ENCODE measurements at regions not wholly inside any gene's neighbourhood (a gene's known extent, or its start where the extent isn't known, plus 50 kb on each side); places are given as distances from the start of the nearest gene placed in this dataset.

DNA sequence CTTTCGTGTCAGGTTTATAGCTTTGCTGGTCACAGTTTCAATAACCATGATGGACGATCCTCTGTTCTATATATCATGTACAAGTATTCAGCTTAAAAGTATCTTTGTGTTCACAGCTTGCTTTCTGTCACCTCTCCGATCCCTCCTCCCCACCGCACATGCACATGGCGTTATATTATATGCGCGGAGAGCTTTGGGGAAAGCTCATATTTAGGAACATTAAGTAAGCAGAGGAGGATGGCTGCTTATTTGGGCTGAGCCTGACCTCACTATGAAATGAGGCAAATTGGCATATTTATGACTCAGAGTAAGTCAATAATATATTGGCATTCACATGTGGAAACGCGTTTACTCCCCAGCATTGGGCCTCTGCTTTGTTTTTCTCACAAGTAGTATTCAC, 360.5 kb downstream of the HLX start:
- no peak overlapping the region for H3K4me3 ChIP-seq (ENCODE audit: low read depth, low read length)
- no peaks in the 10 kb centered on the region for H3K27me3 ChIP-seq (ENCODE audit: control insufficient read depth, insufficient read depth, low read length)
- TF ChIP-seq, protein P1, sequence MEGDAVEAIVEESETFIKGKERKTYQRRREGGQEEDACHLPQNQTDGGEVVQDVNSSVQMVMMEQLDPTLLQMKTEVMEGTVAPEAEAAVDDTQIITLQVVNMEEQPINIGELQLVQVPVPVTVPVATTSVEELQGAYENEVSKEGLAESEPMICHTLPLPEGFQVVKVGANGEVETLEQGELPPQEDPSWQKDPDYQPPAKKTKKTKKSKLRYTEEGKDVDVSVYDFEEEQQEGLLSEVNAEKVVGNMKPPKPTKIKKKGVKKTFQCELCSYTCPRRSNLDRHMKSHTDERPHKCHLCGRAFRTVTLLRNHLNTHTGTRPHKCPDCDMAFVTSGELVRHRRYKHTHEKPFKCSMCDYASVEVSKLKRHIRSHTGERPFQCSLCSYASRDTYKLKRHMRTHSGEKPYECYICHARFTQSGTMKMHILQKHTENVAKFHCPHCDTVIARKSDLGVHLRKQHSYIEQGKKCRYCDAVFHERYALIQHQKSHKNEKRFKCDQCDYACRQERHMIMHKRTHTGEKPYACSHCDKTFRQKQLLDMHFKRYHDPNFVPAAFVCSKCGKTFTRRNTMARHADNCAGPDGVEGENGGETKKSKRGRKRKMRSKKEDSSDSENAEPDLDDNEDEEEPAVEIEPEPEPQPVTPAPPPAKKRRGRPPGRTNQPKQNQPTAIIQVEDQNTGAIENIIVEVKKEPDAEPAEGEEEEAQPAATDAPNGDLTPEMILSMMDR (IDR thresholded peaks at IDR 0.05; ENCODE audit: insufficient read depth, low read depth, low read length) = no peak
- no peaks in the 10 kb centered on the region for H3K36me3 ChIP-seq (ENCODE audit: control insufficient read depth, insufficient read depth, low read length)
- ChIA-PET CTCF (interaction anchor here (0.7 to 1.4 kb wide), 2 partner anchors 12 to 218 kb away, joined by 3 read pairs; no protein-coding TSS in a partner anchor), POLR2A (no interaction called here)
- DNase-seq (ENCODE audit: low read depth) = no peak

DNA sequence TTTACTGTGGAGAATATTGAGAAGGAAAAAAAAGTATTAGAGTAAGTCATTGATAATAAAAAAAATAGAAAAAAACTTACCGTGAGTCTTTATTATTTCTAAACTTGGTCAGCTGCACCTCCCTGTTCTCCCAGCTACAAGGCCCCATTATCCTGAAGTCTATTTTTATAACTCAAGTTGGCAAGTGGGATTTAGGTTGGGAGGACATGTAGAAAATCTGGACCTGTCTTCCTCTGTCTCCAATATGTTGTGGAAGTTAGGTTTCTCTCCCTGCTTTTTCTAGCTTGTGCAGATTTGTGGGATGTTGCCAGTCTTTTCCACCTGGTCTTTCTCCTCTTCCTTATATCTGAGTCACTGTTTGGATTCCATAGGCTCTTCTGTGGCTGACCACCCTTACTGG, 361.4 kb downstream of the HLX start:
- Histone ChIP-seq H3K36me3 (ENCODE audit: control insufficient read depth, insufficient read depth, low read length) (no peaks in the 10 kb centered on the region), H3K27me3 (ENCODE audit: control insufficient read depth, insufficient read depth, low read length) (no peaks in the 10 kb centered on the region), H3K4me3 (ENCODE audit: low read depth, low read length) (no peak overlapping the region)
- TF ChIP-seq, protein P1 (IDR thresholded peaks at IDR 0.05; ENCODE audit: insufficient read depth, low read depth, low read length) = no peak
- DNase-seq (ENCODE audit: low read depth) = no peak
- POLR2A ChIA-PET = no interaction called here
- CTCF ChIA-PET = no interaction called here

DNA sequence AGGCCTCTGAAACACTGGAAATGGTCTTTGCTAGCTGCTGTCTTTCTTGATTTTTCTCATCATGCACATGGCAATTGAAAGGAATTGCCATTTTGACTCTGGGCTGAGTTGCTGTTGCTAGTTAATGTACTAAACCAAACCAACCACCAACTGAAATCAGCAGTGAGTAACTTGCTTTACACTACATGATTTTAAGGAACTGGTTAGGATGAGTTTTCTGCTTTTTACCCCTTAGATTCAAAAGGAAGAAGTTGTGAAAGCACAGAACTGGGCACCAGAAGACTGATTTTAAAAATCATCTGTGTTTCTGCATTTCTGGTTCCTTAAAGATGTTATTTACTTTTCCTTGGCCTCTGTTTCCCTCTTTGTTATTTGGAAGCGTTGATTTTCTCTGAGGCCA, 361.9 kb downstream of the HLX start:
- TF ChIP-seq, protein P1 (IDR thresholded peaks at IDR 0.05; ENCODE audit: insufficient read depth, low read depth, low read length) = no peak
- POLR2A ChIA-PET = no interaction called here
- no peak overlapping the region for H3K4me3 ChIP-seq (ENCODE audit: low read depth, low read length)
- no peak for DNase-seq (ENCODE audit: low read depth)
- CTCF ChIA-PET = interaction anchor here (1.1 kb wide), 1 partner anchor 23 kb away, joined by 4 read pairs; no protein-coding TSS in a partner anchor
- no peaks in the 10 kb centered on the region for H3K36me3 ChIP-seq (ENCODE audit: control insufficient read depth, insufficient read depth, low read length)
- no peaks in the 10 kb centered on the region for H3K27me3 ChIP-seq (ENCODE audit: control insufficient read depth, insufficient read depth, low read length)

DNA sequence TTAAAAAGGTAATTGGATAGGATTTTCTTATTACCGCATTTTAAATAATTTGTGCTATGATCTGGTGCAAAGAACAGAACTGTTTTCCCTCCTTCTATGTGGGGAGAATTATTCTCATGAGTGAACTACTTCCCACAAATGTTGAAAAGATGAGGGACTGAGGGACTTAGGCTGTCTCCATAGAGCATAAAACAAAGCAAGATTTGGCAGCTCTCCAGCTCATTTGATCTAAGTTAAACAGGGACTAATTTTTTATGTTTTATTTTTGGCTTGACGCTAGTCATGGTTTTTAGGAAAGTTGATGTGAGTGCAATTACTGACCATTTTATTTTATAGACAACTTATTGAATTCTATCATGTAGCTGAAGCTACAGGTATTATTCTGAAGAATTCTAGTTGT, 362.3 kb downstream of the HLX start:
- CTCF ChIA-PET = interaction anchor here (1.1 kb wide), 1 partner anchor 22 kb away, joined by 4 read pairs; no protein-coding TSS in a partner anchor
- Histone ChIP-seq H3K4me3 (ENCODE audit: low read depth, low read length) (no peak overlapping the region), H3K36me3 (ENCODE audit: control insufficient read depth, insufficient read depth, low read length) (no peaks in the 10 kb centered on the region), H3K27me3 (ENCODE audit: control insufficient read depth, insufficient read depth, low read length) (no peaks in the 10 kb centered on the region)
- no peak for DNase-seq (ENCODE audit: low read depth)
- TF ChIP-seq, protein P1 (IDR thresholded peaks at IDR 0.05; ENCODE audit: insufficient read depth, low read depth, low read length) = no peak
- POLR2A ChIA-PET = no interaction called here

DNA sequence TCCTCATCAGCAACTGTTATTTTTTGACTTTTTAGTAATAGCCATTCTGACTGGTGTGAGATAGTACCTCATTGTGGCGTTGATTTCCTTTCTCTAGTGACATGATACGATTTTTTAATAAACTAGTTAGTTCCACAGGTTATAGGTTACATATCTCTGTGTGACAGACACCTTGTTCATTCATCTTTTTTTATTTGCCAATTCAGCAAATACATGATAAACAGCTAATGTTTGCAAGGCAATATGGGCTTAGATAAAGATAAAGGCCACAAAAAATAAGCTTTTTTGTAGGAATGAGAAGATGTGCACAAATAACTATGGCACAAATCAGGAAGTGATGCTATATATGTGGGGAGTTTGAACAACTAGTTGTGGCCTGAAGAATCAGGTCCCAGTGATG, 366.8 kb downstream of the HLX start:
- no peaks in the 10 kb centered on the region for H3K27me3 ChIP-seq (ENCODE audit: control insufficient read depth, insufficient read depth, low read length)
- DNase-seq (ENCODE audit: low read depth) = no peak
- TF ChIP-seq, protein P1 (IDR thresholded peaks at IDR 0.05; ENCODE audit: insufficient read depth, low read depth, low read length) = no peak
- no peak overlapping the region for H3K4me3 ChIP-seq (ENCODE audit: low read depth, low read length)
- ChIA-PET POLR2A (no interaction called here), CTCF (no interaction called here)
- H3K36me3 ChIP-seq (ENCODE audit: control insufficient read depth, insufficient read depth, low read length) = no peaks in the 10 kb centered on the region

Data from BJ (cell line).